Mucosa of descending colon (tissue), 3 donors: ENCODE measurements at regions not wholly inside any gene's neighbourhood (a gene's known extent, or its start where the extent isn't known, plus 50 kb on each side); places are given as distances from the start of the nearest gene placed in this dataset.

Experiments used
- ATAC-seq: fragments of 200-7000 bp; cut with Tn5 transposase; one replicate; pipeline ENCODE4 v1.9.1; 2020; ENCODE audit warnings: mild to moderate bottlenecking, moderate library complexity
- DNase-seq, 3 donors: peaks; one replicate each; pipeline ENCODE4 v3.0.0-alpha.2; 2020
- H3K36me3 ChIP-seq: fragments of 200-600 bp; one replicate; pipeline ENCODE4 v1.8.0; 2021; ENCODE audit warnings: low read depth, mild to moderate bottlenecking
- H3K4me1 ChIP-seq: fragments of 200-600 bp; one replicate; pipeline ENCODE4 v1.8.0; 2021; ENCODE audit warnings: low read depth, mild to moderate bottlenecking
- H3K4me3 ChIP-seq: fragments of 200-600 bp; one replicate; pipeline ENCODE4 v1.8.0; 2021; ENCODE audit warnings: mild to moderate bottlenecking
- H3K9me3 ChIP-seq: fragments of 200-600 bp; one replicate; pipeline ENCODE4 v1.8.0; 2021; ENCODE audit warnings: mild to moderate bottlenecking
- intact Hi-C, 2 donors: fragments of 100-400 bp; cut with DNase I in 1 of 2; cut with micrococcal nuclease in 1 of 2; formaldehyde crosslinking; loops; one replicate each; pipeline versions ENCODE4 v1.11.0 to v1.11.1; 2022; cut with DNase I, micrococcal nuclease
- TF ChIP-seq, protein P1 (sequence below): fragments of 200-600 bp; IDR thresholded peaks from one replicate; pipeline ENCODE4 v1.8.0; 2022; ENCODE audit warnings: antibody characterized with exemption, mild to moderate bottlenecking
- donor health status: DM: no; HTN: no; CAD: no; lungs with moderate emphysema.
- donor health status: DM: no; HTN: no; CAD: no.
- donor health status: DM: no; HTN: yes; CAD: no.

DNA sequence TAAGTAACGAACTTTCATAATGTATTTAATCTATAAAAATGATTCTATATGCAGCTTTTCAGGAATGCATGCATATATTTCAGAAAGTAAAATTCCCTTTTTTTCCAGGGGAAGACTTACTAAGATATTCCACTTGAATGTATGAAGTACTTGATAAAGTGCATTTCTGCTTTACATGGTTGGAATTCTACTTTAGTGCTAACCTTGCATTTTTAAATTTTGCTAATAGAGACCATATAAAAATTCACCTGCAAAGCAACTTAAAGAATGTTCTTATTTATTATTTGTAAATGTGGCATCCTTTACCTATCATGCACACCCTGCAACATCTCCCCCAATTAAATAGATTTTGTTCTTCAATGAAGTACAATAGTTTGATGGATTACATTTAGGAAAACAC is 392.8 kb downstream of the KCNJ2 start:
- H3K9me3 ChIP-seq: no peaks in the 10 kb centered on the region
- intact Hi-C loops: no loop called here
- no peak overlapping the region for H3K4me3 ChIP-seq
- H3K36me3 ChIP-seq: no peaks in the 10 kb centered on the region
- no peaks in the 10 kb centered on the region for H3K4me1 ChIP-seq
- ATAC-seq (no peak), DNase-seq (no peak)
- TF ChIP-seq, protein P1, sequence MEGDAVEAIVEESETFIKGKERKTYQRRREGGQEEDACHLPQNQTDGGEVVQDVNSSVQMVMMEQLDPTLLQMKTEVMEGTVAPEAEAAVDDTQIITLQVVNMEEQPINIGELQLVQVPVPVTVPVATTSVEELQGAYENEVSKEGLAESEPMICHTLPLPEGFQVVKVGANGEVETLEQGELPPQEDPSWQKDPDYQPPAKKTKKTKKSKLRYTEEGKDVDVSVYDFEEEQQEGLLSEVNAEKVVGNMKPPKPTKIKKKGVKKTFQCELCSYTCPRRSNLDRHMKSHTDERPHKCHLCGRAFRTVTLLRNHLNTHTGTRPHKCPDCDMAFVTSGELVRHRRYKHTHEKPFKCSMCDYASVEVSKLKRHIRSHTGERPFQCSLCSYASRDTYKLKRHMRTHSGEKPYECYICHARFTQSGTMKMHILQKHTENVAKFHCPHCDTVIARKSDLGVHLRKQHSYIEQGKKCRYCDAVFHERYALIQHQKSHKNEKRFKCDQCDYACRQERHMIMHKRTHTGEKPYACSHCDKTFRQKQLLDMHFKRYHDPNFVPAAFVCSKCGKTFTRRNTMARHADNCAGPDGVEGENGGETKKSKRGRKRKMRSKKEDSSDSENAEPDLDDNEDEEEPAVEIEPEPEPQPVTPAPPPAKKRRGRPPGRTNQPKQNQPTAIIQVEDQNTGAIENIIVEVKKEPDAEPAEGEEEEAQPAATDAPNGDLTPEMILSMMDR: no peak

DNA sequence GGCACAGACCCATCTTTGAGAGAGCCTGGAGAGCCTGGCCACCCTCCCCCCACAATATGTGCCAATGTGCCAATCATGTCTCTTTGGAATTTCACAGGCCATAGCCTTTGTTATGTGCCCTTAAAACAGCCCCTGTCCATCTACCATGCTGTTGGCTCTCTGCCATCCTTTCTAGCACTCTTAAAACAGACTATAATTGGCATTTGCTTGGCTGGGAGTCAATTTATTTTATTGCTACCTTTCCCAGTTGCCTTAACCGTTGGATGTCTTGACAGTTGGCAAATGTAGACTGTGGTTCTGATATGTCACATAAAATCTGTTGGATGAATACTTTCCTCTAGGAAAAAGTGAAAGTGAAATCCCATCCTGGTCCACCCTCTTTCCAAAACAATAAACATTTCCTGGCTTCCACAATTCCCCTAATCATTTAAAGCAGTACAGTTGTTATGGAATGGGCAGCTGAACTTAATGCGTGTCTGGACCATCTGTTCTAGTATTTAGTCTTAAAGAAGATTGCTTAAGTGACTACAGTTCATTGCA is 394.0 kb downstream of the KCNJ2 start:
- H3K9me3 ChIP-seq: no peaks in the 10 kb centered on the region
- intact Hi-C loops: no loop called here
- H3K4me1 ChIP-seq: no peaks in the 10 kb centered on the region
- no peak overlapping the region for H3K4me3 ChIP-seq
- peak in 1 of 3 donors; percentile 71 for DNase-seq
- TF ChIP-seq, protein P1: no peak
- peak; percentile 87 for ATAC-seq
- H3K36me3 ChIP-seq: no peaks in the 10 kb centered on the region

DNA sequence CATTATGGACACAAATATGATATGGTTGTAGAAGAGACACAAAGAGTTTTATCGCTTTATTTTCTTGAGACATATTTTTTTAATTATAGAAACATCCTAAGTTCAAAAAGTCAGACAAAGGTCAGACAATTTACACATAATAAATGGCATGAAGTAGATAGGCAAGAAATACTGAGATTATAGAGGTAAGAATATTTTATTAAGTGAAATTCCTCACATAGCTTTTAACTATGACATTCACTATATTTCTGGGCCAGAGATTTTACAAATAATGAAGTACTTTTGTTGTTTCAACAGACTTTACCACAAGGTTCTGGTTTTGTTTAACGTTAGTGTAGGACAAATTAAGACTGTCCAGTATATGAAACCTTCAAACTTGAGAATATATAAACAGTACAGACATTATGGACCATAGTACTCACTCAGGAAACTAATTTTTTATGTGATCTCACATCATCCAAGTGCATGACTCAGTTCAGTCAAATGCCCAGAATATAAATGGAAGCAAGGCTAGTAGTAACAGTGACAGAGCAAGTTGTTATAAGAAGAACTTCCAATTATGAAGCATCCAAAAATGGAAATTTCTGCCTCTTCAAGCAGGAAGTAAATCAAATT is 394.8 kb downstream of the KCNJ2 start:
- no peak for ATAC-seq
- TF ChIP-seq, protein P1: no peak
- Histone ChIP-seq H3K4me1 (no peaks in the 10 kb centered on the region), H3K9me3 (no peaks in the 10 kb centered on the region), H3K36me3 (no peaks in the 10 kb centered on the region), H3K4me3 (no peak overlapping the region)
- intact Hi-C loops: no loop called here
- DNase-seq: no peak

DNA sequence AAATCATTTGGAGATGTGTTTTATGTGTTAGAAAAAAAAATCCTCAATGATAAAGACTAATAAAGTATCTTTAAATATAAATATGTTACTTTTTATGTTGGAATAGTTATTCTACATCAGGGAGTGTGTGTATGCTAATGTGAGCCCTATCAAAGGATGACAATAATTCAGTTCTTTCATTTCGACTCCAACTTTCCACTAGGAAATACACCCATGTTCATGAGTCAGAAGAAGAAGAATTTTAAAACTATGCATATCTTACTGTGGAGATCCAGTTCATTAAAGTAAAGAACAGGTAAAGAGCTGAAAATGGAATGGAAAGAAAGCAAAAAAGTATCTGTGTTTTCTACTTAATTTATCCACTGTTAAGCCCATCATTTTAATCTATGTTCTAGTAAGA is 399.8 kb downstream of the KCNJ2 start:
- Histone ChIP-seq H3K4me1 (no peaks in the 10 kb centered on the region), H3K36me3 (no peaks in the 10 kb centered on the region), H3K9me3 (no peaks in the 10 kb centered on the region), H3K4me3 (no peak overlapping the region)
- TF ChIP-seq, protein P1: no peak
- ATAC-seq: no peak
- DNase-seq: no peak
- intact Hi-C loops: no loop called here

DNA sequence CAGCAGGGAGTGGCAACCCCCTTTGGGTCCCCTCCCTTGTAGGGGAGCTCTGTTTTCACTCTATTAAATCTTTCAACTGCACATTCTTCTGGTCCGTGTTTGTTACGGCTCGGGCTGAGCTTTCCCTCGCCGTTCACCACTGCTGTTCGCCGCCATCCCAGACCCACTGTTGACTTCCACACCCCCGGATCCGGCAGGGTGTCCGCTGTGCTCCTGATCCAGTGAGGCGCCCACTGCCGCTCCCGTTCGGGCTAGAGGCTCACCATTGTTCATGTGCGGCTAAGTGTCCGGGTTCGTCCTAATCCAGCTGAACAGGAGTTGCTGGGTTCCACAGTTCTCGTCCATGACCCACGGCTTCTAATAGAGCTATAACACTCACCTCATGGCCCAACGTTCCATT is 408.1 kb downstream of the KCNJ2 start:
- TF ChIP-seq, protein P1: no peak
- ATAC-seq (no peak), DNase-seq (no peak)
- Histone ChIP-seq H3K36me3 (no peaks in the 10 kb centered on the region), H3K4me1 (no peaks in the 10 kb centered on the region), H3K9me3 (no peaks in the 10 kb centered on the region), H3K4me3 (no peak overlapping the region)
- intact Hi-C loops: no loop called here

DNA sequence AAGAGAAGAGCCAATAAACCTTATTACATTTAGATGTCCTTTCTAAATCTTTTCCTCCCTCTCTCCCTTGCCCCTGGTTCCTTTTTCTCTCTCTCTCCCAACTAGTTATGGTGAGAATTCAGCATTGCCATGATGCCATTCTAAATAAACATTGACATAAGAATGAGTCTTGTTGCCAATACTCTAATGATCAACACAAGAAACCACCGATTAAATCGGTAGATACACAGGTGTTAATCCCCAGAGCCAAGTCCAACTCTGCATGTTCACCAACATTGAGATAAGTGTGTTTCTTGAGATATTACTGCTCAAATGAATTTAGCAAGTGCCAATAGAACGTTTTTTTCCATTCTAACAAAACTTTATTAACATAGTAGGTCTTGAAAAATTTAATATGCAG is 412.1 kb downstream of the KCNJ2 start:
- H3K4me1 ChIP-seq: no peaks in the 10 kb centered on the region
- no peaks in the 10 kb centered on the region for H3K9me3 ChIP-seq
- no peaks in the 10 kb centered on the region for H3K36me3 ChIP-seq
- no peak overlapping the region for H3K4me3 ChIP-seq
- TF ChIP-seq, protein P1: no peak
- ATAC-seq: no peak
- no peak for DNase-seq
- intact Hi-C loops: no loop called here
